Effector memory CD4-positive, alpha-beta T cell (primary cell): ENCODE measurements at regions not wholly inside any gene's neighbourhood (a gene's known extent, or its start where the extent isn't known, plus 50 kb on each side); places are given as distances from the start of the nearest gene placed in this dataset.

ENCODE experiments used
- DNase-seq, 3 donors: peaks; one replicate each; pipeline ENCODE4 v3.0.0-alpha.2; 2020
- H3K27ac ChIP-seq: 2 replicates; pipeline ENCODE4 v1.7.0; 2013; ENCODE audit warnings: mild to moderate bottlenecking, low read length, moderate library complexity; ENCODE audit not compliant: insufficient read depth, poor library complexity, severe bottlenecking
- H3K27me3 ChIP-seq: replicated peaks from 2 replicates; pipeline ENCODE4 v1.7.0; 2013; ENCODE audit warnings: mild to moderate bottlenecking, low read length; ENCODE audit not compliant: insufficient read depth, control insufficient read depth, poor library complexity, severe bottlenecking
- H3K36me3 ChIP-seq: 2 replicates; pipeline ENCODE4 v1.7.0; 2013; ENCODE audit warnings: mild to moderate bottlenecking, low read length, moderate library complexity; ENCODE audit not compliant: control insufficient read depth, insufficient read depth
- H3K4me1 ChIP-seq: 2 replicates; pipeline ENCODE4 v1.7.0; 2013; ENCODE audit warnings: low read length, mild to moderate bottlenecking; ENCODE audit not compliant: control insufficient read depth, insufficient read depth, poor library complexity, severe bottlenecking
- H3K4me3 ChIP-seq: 2 replicates; pipeline ENCODE4 v1.7.0; 2013; ENCODE audit warnings: low read length, low read depth, mild to moderate bottlenecking; ENCODE audit not compliant: insufficient read depth, poor library complexity, severe bottlenecking
- H3K9me3 ChIP-seq: 2 replicates; pipeline ENCODE4 v1.7.0; 2013; ENCODE audit warnings: mild to moderate bottlenecking, low read length, moderate library complexity; ENCODE audit not compliant: control insufficient read depth

GRCh38 chr15:99440551-99441443 lies 125.0 kb upstream of the MEF2A start:
- no peak for DNase-seq
- peaks cover 29% of the 10 kb centered on the region for H3K4me1 ChIP-seq
- H3K27ac ChIP-seq = no peak overlapping the region
- no peaks in the 10 kb centered on the region for H3K27me3 ChIP-seq
- no peaks in the 10 kb centered on the region for H3K9me3 ChIP-seq
- H3K4me3 ChIP-seq = no peak overlapping the region
- no peaks in the 10 kb centered on the region for H3K36me3 ChIP-seq

- peaks cover 29% of the 10 kb centered on the region for H3K4me1 ChIP-seq
- no peak overlapping the region for H3K27ac ChIP-seq
- H3K27me3 ChIP-seq = no peaks in the 10 kb centered on the region
- H3K4me3 ChIP-seq = no peak overlapping the region
- DNase-seq = no peak
- no peaks in the 10 kb centered on the region for H3K9me3 ChIP-seq
- no peaks in the 10 kb centered on the region for H3K36me3 ChIP-seq
Measured at GRCh38 chr15:99441444-99441800, 124.4 kb upstream of the MEF2A start.

- H3K4me1 ChIP-seq = peaks cover 29% of the 10 kb centered on the region
- H3K9me3 ChIP-seq = no peaks in the 10 kb centered on the region
- H3K27ac ChIP-seq = no peak overlapping the region
- H3K36me3 ChIP-seq = no peaks in the 10 kb centered on the region
- DNase-seq = no peak
- no peaks in the 10 kb centered on the region for H3K27me3 ChIP-seq
- no peak overlapping the region for H3K4me3 ChIP-seq
Measured at GRCh38 chr15:99441871-99442251, 123.9 kb upstream of the MEF2A start.

- Histone ChIP-seq H3K9me3 (no peaks in the 10 kb centered on the region), H3K27ac (no peak overlapping the region)
Measured at GRCh38 chr15:99442252-99442897, 123.4 kb upstream of the MEF2A start.

GRCh38 chr15:99443056-99443756 lies 122.6 kb upstream of the MEF2A start:
- Histone ChIP-seq H3K27ac (no peak overlapping the region), H3K36me3 (no peaks in the 10 kb centered on the region), H3K27me3 (no peaks in the 10 kb centered on the region), H3K4me1 (peaks cover 29% of the 10 kb centered on the region), H3K9me3 (no peaks in the 10 kb centered on the region), H3K4me3 (no peak overlapping the region)
- no peak for DNase-seq

More at GRCh38 chr15:99442252-99442897, 123.4 kb upstream of the MEF2A start:
- Histone ChIP-seq H3K27me3 (no peaks in the 10 kb centered on the region), H3K4me3 (no peak overlapping the region), H3K4me1 (peaks cover 29% of the 10 kb centered on the region), H3K36me3 (no peaks in the 10 kb centered on the region)
- no peak for DNase-seq

GRCh38 chr15:99443768-99444446 lies 121.9 kb upstream of the MEF2A start:
- H3K27me3 ChIP-seq = no peaks in the 10 kb centered on the region
- H3K4me3 ChIP-seq = no peak overlapping the region
- H3K27ac ChIP-seq = no peak overlapping the region
- H3K4me1 ChIP-seq = peaks cover 27% of the 10 kb centered on the region
- no peaks in the 10 kb centered on the region for H3K9me3 ChIP-seq
- no peaks in the 10 kb centered on the region for H3K36me3 ChIP-seq
- no peak for DNase-seq

GRCh38 chr15:99445272-99445850 lies 120.4 kb upstream of the MEF2A start:
- Histone ChIP-seq H3K27me3 (no peaks in the 10 kb centered on the region), H3K4me3 (no peak overlapping the region), H3K36me3 (no peaks in the 10 kb centered on the region), H3K27ac (no peak overlapping the region), H3K9me3 (no peaks in the 10 kb centered on the region), H3K4me1 (peaks cover 27% of the 10 kb centered on the region)
- no peak for DNase-seq

- no peak for DNase-seq
- Histone ChIP-seq H3K9me3 (no peaks in the 10 kb centered on the region), H3K27me3 (no peaks in the 10 kb centered on the region), H3K27ac (no peak overlapping the region), H3K4me1 (peaks cover 29% of the 10 kb centered on the region), H3K4me3 (no peak overlapping the region), H3K36me3 (no peaks in the 10 kb centered on the region)
Measured at GRCh38 chr15:99446565-99447496, 119.0 kb upstream of the MEF2A start.
